H1 (cell line): ENCODE measurements at regions not wholly inside any gene's neighbourhood (a gene's known extent, or its start where the extent isn't known, plus 50 kb on each side); places are given as distances from the start of the nearest gene placed in this dataset.

Experiments used
- CTCF ChIA-PET: fragments of 300-600 bp; sonication (Branson Sonifier 250); formaldehyde crosslinking; loops from one replicate; lab custom pipeline; 2021; ENCODE audit not compliant: partially characterized antibody; lab: Charles Lee
- POLR2A ChIA-PET: fragments of 300-600 bp; sonication (Branson Sonifier 250); formaldehyde crosslinking; loops from one replicate; lab custom pipeline; 2021; ENCODE audit warnings: inconsistent platforms; ENCODE audit not compliant: partially characterized antibody; lab: Charles Lee
- DNase-seq, 2 experiments: peaks; one replicate each; pipeline versions ENCODE4 v3.0.0 to v3.0.0-alpha.2; 2010 to 2022; ENCODE audit warnings: low spot score in 2 of 2, low read depth in 1 of 2, mixed read lengths in 1 of 2
- FAIRE-seq: peaks from 2 replicates; lab custom pipeline; 2011; peaks lifted over from hg19 to GRCh38; lab: Jason Lieb, UNC
- H2AFZ ChIP-seq: 2 replicates; pipeline ENCODE4 v1.8.1; 2012; ENCODE audit warnings: low read length, inconsistent platforms
- H2AK5ac ChIP-seq: 2 replicates; pipeline ENCODE4 v1.6.1; 2013; ENCODE audit warnings: low read depth, low read length
- H2BK120ac ChIP-seq: replicated peaks from 2 replicates; pipeline ENCODE3; 2013; ENCODE audit warnings: low read depth, low read length, inconsistent platforms
- H2BK12ac ChIP-seq: 2 replicates; pipeline ENCODE4 v1.6.1; 2013; ENCODE audit warnings: low read depth, low read length
- H2BK15ac ChIP-seq: 2 replicates; pipeline ENCODE4 v1.6.1; 2013; ENCODE audit warnings: low read length
- H2BK20ac ChIP-seq: 2 replicates; pipeline ENCODE4 v1.6.1; 2013; ENCODE audit warnings: low read length
- H2BK5ac ChIP-seq: 2 replicates; pipeline ENCODE4 v1.6.1; 2013; ENCODE audit warnings: low read depth, low read length
- H3K14ac ChIP-seq: 2 replicates; pipeline ENCODE4 v1.6.1; 2013; ENCODE audit warnings: inconsistent platforms; ENCODE audit not compliant: insufficient read length
- H3K18ac ChIP-seq: 2 replicates; pipeline ENCODE4 v1.6.1; 2013; ENCODE audit warnings: low read length; ENCODE audit errors: extremely low read depth
- H3K23ac ChIP-seq: 2 replicates; pipeline ENCODE4 v1.6.1; 2013; ENCODE audit warnings: inconsistent platforms; ENCODE audit not compliant: insufficient read length
- H3K23me2 ChIP-seq: 2 replicates; pipeline ENCODE4 v1.6.1; 2013; ENCODE audit warnings: low read depth, low read length
- H3K27ac ChIP-seq: 2 replicates; pipeline ENCODE4 v1.6.1; 2011; ENCODE audit warnings: low read depth, low read length, inconsistent platforms
- H3K27me3 ChIP-seq, 4 experiments: replicated peaks in 1 of 4; 1 replicate in 1 of 4; 2 replicates in 3 of 4; pipeline versions ENCODE4 v1.6.1 to v1.8.1; 2011 to 2013; ENCODE audit warnings: low read length in 3 of 4, mild to moderate bottlenecking in 3 of 4, inconsistent platforms in 2 of 4, mixed read lengths in 2 of 4, moderate library complexity in 1 of 4; ENCODE audit not compliant: control insufficient read depth in 3 of 4, insufficient read depth in 3 of 4; ENCODE audit errors: extremely low read depth in 1 of 4
- H3K36me3 ChIP-seq, 4 experiments: 2 replicates each; pipeline versions ENCODE4 v1.6.1 to v1.8.1; 2011 to 2013; ENCODE audit warnings: mild to moderate bottlenecking in 4 of 4, low read length in 3 of 4, moderate library complexity in 2 of 4, control low read depth in 1 of 4, inconsistent platforms in 1 of 4; ENCODE audit not compliant: insufficient read depth in 4 of 4, control insufficient read depth in 2 of 4
- H3K4ac ChIP-seq: replicated peaks from 2 replicates; pipeline ENCODE3; 2013; ENCODE audit warnings: low read length, low read depth, mixed read lengths, inconsistent platforms; ENCODE audit not compliant: insufficient read length
- H3K4me1 ChIP-seq, 4 experiments: replicated peaks in 1 of 4; 1 replicate in 1 of 4; 2 replicates in 3 of 4; pipeline versions ENCODE4 v1.6.1 to v1.8.1; 2011 to 2013; ENCODE audit warnings: low read length in 3 of 4, inconsistent platforms in 2 of 4, mixed read lengths in 1 of 4; ENCODE audit not compliant: insufficient read depth in 4 of 4, control insufficient read depth in 3 of 4
- H3K4me2 ChIP-seq, 2 experiments: 2 replicates each; pipeline versions ENCODE4 v1.6.1 to v1.8.1; 2011 to 2013; ENCODE audit warnings: low read depth in 2 of 2, low read length in 2 of 2, control low read depth in 1 of 2, inconsistent platforms in 1 of 2, mild to moderate bottlenecking in 1 of 2; ENCODE audit not compliant: insufficient read depth in 1 of 2
- H3K4me3 ChIP-seq, 4 experiments: fragments of 200-600, 300-600 bp in 1 of 4; sonication (generic), shearing (Covaris generic), sonication (Bioruptor Twin) in 1 of 4; 2 replicates each; pipeline versions ENCODE4 v1.5.1 to v1.8.1; 2011 to 2016; ENCODE audit warnings: low read length in 4 of 4, low read depth in 3 of 4, control low read depth in 2 of 4, inconsistent platforms in 2 of 4, mild to moderate bottlenecking in 2 of 4, mixed read lengths in 1 of 4, moderate library complexity in 1 of 4; ENCODE audit not compliant: insufficient read depth in 2 of 4; ENCODE audit errors: extremely low read depth in 1 of 4
- H3K56ac ChIP-seq: replicated peaks from 2 replicates; pipeline ENCODE3; 2013; ENCODE audit warnings: low read depth, mild to moderate bottlenecking, mixed read lengths, low read length, inconsistent platforms; ENCODE audit not compliant: insufficient read length
- H3K79me1 ChIP-seq: 2 replicates; pipeline ENCODE4 v1.6.1; 2013; ENCODE audit warnings: low read depth, low read length, control low read depth
- H3K79me2 ChIP-seq, 2 experiments: 2 replicates each; pipeline versions ENCODE4 v1.6.1 to v1.8.1; 2012 to 2013; ENCODE audit warnings: low read length in 2 of 2, mild to moderate bottlenecking in 2 of 2, inconsistent platforms in 1 of 2; ENCODE audit not compliant: insufficient read depth in 2 of 2, control insufficient read depth in 1 of 2
- H3K9ac ChIP-seq, 4 experiments: replicated peaks in 1 of 4; 1 replicate in 1 of 4; 2 replicates in 3 of 4; pipeline versions ENCODE4 v1.6.1 to v1.8.1; 2011 to 2013; ENCODE audit warnings: low read depth in 3 of 4, low read length in 3 of 4, control low read depth in 2 of 4, mild to moderate bottlenecking in 2 of 4, moderate library complexity in 2 of 4, inconsistent platforms in 1 of 4; ENCODE audit errors: extremely low read depth in 1 of 4
- H3K9me3 ChIP-seq, 2 experiments: 2 replicates each; pipeline versions ENCODE4 v1.6.1 to v1.8.1; 2012 to 2013; ENCODE audit warnings: mild to moderate bottlenecking in 2 of 2, moderate library complexity in 2 of 2, control low read depth in 1 of 2, inconsistent platforms in 1 of 2, low read depth in 1 of 2, low read length in 1 of 2, mixed read lengths in 1 of 2; ENCODE audit not compliant: insufficient read depth in 2 of 2
- H4K20me1 ChIP-seq, 2 experiments: replicated peaks in 1 of 2; 2 replicates each; pipeline versions ENCODE3 to v1.8.1; 2011 to 2013; ENCODE audit warnings: inconsistent platforms in 2 of 2, low read length in 2 of 2, mild to moderate bottlenecking in 1 of 2; ENCODE audit not compliant: insufficient read depth in 2 of 2, control insufficient read depth in 1 of 2
- H4K5ac ChIP-seq: 2 replicates; pipeline ENCODE4 v1.6.1; 2013; ENCODE audit warnings: low read length, low read depth, mixed read lengths, inconsistent platforms; ENCODE audit not compliant: insufficient read length
- H4K8ac ChIP-seq: 2 replicates; pipeline ENCODE4 v1.8.0; 2013; ENCODE audit warnings: mild to moderate bottlenecking, moderate library complexity, low read length, inconsistent platforms; ENCODE audit not compliant: insufficient read depth; ENCODE audit errors: extremely low read depth
- H4K91ac ChIP-seq: replicated peaks from 2 replicates; pipeline ENCODE3; 2013; ENCODE audit warnings: low read length, mixed read lengths, inconsistent platforms; ENCODE audit not compliant: insufficient read length
- ASH2L ChIP-seq: fragments of 200-600, 300-600 bp; sonication (generic); IDR thresholded peaks from one replicate; pipeline ENCODE4 v1.7.1; 2017; ENCODE audit warnings: low read length
- MAX ChIP-seq: IDR thresholded peaks from 2 replicates; pipeline ENCODE4 v1.6.1; 2012; ENCODE audit warnings: inconsistent platforms
- WGBS, 2 experiments: shearing (Covaris generic) in 1 of 2; methylation state at CpG; one replicate each; pipeline versions ENCODE4 v1.1.6 to v1.1.7; 2013 to 2015; ENCODE audit warnings: low lambda C conversion rate in 2 of 2, mixed read lengths in 2 of 2, inconsistent platforms in 1 of 2, low coverage in 1 of 2, missing lambda C conversion rate in 1 of 2; ENCODE audit not compliant: insufficient replicate concordance in 2 of 2, insufficient coverage in 1 of 2, insufficient read length in 1 of 2; ENCODE audit errors: extremely low coverage in 1 of 2, missing lambda C conversion rate in 1 of 2; 5-methylcytosine and 5-hydroxymethylcytosine counted together

- Histone ChIP-seq H3K4me2 (no peak overlapping the region), H3K36me3 (no peaks in the 10 kb centered on the region), H2AK5ac (no peak overlapping the region), H3K9me3 (no peaks in the 10 kb centered on the region), H4K91ac (no peak overlapping the region), H4K5ac (no peak overlapping the region), H3K27ac (no peak overlapping the region), H2BK12ac (no peak overlapping the region), H3K9ac (no peak overlapping the region), H3K79me1 (no peaks in the 10 kb centered on the region), H2AFZ (no peak overlapping the region), H2BK5ac (no peak overlapping the region), H3K23ac (no peak overlapping the region), H3K4me3 (no peak overlapping the region), H4K20me1 (no peaks in the 10 kb centered on the region), H2BK20ac (no peak overlapping the region), H3K4ac (no peak overlapping the region), H3K18ac (no peak overlapping the region), H3K14ac (no peak overlapping the region), H3K79me2 (no peaks in the 10 kb centered on the region), H4K8ac (no peak overlapping the region), H2BK15ac (no peak overlapping the region), H3K23me2 (no peaks in the 10 kb centered on the region), H2BK120ac (no peak overlapping the region), H3K56ac (no peak overlapping the region), H3K27me3 (peaks cover 0 to 2% (median under 1%) of the 10 kb centered on the region in 4 experiments; a peak in 1 of 7 replicates), H3K4me1 (no peaks in the 10 kb centered on the region)
- no peak for DNase-seq
- TF ChIP-seq ASH2L (no peak), MAX (peak; percentile 42; the same call in 1 of the 2 replicates)
- POLR2A ChIA-PET, result no interaction called here
- 92% methylated on average over 7 of the region's 7 CpGs; no CpG with 5 or more reads in 1 of the 2 experiments for WGBS, 2 experiments
- no peak for FAIRE-seq
- CTCF ChIA-PET, result interaction anchor here (0.6 to 2.4 kb wide), 4 partner anchors 8 to 35 kb away, joined by 3 to 12 read pairs (median 4); no protein-coding TSS in a partner anchor
Observed at GRCh38 chr15:58244536-58244935, 106.4 kb downstream of the AQP9 start.
